ENCODE measurements at regions not wholly inside any gene's neighbourhood (a gene's known extent, or its start where the extent isn't known, plus 50 kb on each side); places are given as distances from the start of the nearest gene placed in this dataset.

- no peak for DNase-seq (ENCODE audit: low read depth)
Measured at GRCh38 chr1:228894442-228894989, 159.2 kb downstream of the RHOU start.

- DNase-seq (ENCODE audit: low read depth) = no peak
Measured at GRCh38 chr1:228897901-228898300, 162.6 kb downstream of the RHOU start.

DNA sequence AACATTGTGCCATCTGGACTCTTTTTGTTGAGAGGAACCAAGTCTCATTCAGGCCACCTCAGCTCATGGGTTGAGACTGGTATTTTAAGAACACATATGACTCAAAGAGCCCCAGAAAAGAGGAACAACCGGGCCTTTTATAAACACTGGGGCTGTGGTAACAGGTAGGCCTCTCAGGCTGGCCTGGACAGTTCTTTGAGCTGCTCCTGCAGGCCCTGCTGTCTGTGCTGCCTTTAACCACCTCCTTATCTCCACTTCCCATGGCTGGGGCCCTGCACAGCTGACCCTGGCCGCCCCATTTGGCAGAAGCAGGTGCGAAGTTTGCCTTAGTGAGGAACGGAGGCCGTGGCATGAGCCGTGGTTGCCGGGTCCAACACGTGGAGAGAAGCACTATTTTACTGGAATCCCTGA lies 163.3 kb downstream of the RHOU start:
- no peak for DNase-seq (ENCODE audit: low read depth)

DNA sequence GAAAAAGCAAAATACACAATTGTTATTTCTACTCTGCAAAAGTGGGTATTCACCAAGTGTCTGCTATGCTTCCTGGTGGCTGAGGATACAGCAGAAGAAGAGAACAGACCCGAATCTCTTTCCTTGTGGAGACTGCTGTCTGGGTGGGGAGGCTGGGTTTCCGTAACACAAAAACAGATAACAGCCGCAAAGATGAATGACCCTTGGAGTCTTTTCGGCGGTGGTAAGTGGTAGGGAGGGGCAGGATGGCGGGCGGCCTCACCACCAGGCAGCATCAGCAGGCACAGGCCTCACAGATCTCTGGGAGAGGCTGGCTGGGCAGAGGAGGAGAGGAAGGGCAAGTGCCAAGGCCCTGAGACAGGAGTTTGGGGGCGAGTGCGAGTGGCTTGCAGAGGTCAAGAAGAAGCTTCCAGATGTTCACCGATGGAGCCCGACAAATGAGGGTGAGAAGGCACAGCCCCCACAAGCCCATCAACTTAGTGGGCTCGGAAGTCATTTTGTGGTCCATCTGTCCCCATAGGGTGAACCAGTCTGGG lies 164.2 kb downstream of the RHOU start:
- no peak for DNase-seq (ENCODE audit: low read depth)

- DNase-seq (ENCODE audit: low read depth) = no peak
Measured at GRCh38 chr1:228900099-228900885, 165.0 kb downstream of the RHOU start.

- no peak for DNase-seq (ENCODE audit: low read depth)
Measured at GRCh38 chr1:228900886-228901392, 165.7 kb downstream of the RHOU start.

GRCh38 chr1:228901936-228902681 lies 166.8 kb downstream of the RHOU start:
- DNase-seq (ENCODE audit: low read depth) = no peak

GRCh38 chr1:228902781-228903433 lies 167.6 kb downstream of the RHOU start:
- DNase-seq (ENCODE audit: low read depth) = no peak

DNA sequence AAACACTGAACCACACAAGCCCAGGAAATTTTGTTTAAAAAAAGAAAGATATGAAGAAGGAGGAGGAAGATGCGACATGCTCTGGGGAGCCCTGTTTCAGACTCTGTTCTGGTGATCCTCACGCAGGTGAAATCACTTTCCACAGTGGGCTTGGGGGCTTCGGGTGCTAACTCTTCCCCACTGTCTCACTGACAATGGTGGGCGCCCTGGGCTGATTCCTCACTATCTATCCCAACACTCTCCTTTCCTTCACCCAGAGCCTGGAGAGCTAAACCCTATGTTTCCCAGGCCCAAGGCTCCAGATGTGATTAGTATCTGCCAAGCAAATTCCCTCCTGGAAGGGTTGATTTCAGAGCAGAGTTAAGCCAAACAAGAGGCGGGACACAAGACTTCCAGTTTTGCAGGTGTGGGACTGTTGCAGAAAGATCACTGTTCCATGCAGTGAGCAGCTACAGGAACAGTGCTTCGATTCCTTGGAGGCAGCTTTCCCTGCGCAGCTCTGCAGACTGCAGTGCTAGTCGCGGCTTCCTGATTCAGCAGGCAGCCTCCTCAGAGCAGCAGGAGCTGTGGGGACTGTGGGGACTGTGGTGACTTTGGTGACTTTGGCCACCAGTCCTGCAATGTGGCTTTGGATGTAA lies 168.3 kb downstream of the RHOU start:
- DNase-seq (ENCODE audit: low read depth) = no peak

DNA sequence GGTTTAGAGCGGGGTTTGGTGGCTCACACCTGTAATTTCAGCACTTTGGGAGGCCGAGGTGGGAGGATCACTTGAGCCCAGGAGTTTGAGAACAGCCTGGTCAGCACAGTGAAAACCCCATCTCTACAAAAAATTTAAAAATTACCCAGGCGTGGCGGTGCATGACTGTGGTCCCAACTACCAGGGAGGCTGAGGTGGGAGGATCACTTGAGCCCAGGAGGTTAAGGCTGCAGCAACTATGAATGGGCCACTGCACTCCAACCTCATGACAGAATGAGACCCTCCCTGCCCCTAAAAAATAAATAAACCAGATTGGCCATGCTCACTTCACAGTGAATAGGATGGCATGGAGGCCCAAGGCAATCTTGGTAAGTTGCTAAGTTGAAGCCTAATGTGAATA lies 168.9 kb downstream of the RHOU start:
- no peak for DNase-seq (ENCODE audit: low read depth)

- no peak for DNase-seq (ENCODE audit: low read depth)
Measured at GRCh38 chr1:228905701-228906101, 170.4 kb downstream of the RHOU start.

GRCh38 chr1:228906223-228906860 lies 171.1 kb downstream of the RHOU start:
- DNase-seq (ENCODE audit: low read depth) = no peak

GRCh38 chr1:228911225-228912210 lies 176.2 kb downstream of the RHOU start:
- no peak for DNase-seq (ENCODE audit: low read depth)

GRCh38 chr1:228913626-228914414 lies 178.5 kb downstream of the RHOU start:
- DNase-seq (ENCODE audit: low read depth) = no peak

- DNase-seq (ENCODE audit: low read depth) = no peak
Measured at GRCh38 chr1:228914700-228915099, 179.4 kb downstream of the RHOU start.

DNA sequence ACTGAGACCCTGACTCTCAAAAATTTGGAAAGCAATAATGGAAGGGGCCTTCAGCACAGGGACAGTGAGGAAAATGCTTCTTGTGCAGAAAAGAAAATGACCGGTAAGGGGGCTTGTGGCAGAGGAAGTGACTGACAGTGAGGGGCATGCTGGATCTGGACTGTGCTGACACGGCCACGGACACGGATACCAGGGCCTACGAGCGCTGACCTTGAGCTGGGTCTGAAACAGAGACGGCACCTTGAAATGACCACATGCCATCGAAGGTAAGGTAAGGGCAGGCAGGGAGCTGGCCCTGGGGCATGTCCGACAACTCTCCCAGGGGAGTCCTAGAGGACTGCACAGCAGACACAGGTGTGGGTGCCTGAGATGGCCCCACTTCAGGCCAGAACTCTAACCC lies 182.1 kb downstream of the RHOU start:
- DNase-seq (ENCODE audit: low read depth) = no peak

- DNase-seq (ENCODE audit: low read depth) = no peak
Measured at GRCh38 chr1:228917755-228918154, 182.5 kb downstream of the RHOU start.

GRCh38 chr1:228918335-228918734 lies 183.1 kb downstream of the RHOU start:
- no peak for DNase-seq (ENCODE audit: low read depth)

GRCh38 chr1:228919914-228920313 lies 184.6 kb downstream of the RHOU start:
- DNase-seq (ENCODE audit: low read depth) = no peak
